ENCODE measurements at regions not wholly inside any gene's neighbourhood (a gene's known extent, or its start where the extent isn't known, plus 50 kb on each side); places are given as distances from the start of the nearest gene placed in this dataset.

DNA sequence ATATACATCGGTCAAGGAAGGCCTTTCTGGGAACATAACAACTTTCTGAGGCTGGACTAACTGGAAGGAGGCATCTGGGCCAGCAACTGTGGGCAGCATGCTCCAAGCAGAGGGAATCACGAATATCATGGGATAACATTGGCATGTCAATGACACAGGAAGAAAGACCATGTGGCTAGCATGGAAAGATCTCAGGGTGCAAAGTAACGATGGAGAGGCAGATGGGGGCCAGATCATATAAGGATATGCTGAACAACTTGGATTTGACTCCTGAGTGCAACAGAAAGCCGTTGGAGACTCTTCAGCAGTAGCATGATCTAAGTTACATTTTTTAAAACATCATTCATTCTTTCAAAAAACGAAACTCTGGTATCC, 133.6 kb downstream of the FOXI3 start:
- Histone ChIP-seq H3K36me3 (replicated peaks; ENCODE audit: control insufficient read depth, insufficient read depth, low read length) (no peaks in the 10 kb centered on the region), H3K4me3 (ENCODE audit: insufficient read depth, low read depth, low read length) (no peak overlapping the region), H3K27me3 (ENCODE audit: control insufficient read depth, insufficient read depth, low read length) (no peaks in the 10 kb centered on the region)
- DNase-seq = no peak

DNA sequence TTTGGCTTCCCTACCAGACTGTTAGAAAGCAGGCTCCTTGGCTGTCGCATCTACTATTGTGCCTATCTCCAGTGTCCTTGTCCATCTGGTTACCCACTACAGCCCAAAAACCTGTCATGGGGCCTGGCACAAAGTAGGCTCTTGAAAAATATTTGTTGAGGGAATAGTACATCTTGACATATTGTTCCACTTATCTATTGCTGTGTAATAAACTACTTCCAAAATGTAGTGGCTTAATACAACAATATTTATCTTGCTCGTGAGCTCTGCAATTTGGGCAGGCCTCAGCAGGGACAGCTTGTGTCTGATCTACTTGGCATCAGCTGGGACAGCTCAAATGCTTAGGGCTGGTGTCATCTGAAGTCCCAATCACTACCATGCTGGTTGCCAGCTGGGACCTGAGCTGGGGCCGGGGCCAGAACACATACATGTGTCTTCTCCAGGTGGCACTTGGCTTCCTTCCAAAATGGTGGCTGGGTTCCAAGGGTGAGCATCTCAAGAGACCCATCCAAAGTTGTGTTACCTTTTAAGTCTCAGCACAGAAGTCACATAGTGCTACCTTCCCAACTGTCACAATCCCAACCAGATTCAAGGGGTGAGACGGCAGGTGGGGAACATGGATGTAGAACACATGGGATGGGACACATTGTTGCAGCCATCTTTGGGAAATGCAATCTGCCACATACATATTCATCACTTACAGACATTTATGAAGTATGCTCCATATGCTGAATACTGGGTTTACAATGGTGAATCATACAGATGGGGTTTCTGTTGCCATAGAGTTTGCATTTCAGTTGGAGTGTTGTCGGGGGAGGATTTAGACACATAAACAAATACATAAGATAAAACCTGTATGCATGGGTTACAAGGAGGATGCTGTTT, 134.2 kb downstream of the FOXI3 start:
- DNase-seq = no peak
- Histone ChIP-seq H3K4me3 (ENCODE audit: insufficient read depth, low read depth, low read length) (no peak overlapping the region), H3K36me3 (replicated peaks; ENCODE audit: control insufficient read depth, insufficient read depth, low read length) (no peaks in the 10 kb centered on the region), H3K27me3 (ENCODE audit: control insufficient read depth, insufficient read depth, low read length) (no peaks in the 10 kb centered on the region)

DNA sequence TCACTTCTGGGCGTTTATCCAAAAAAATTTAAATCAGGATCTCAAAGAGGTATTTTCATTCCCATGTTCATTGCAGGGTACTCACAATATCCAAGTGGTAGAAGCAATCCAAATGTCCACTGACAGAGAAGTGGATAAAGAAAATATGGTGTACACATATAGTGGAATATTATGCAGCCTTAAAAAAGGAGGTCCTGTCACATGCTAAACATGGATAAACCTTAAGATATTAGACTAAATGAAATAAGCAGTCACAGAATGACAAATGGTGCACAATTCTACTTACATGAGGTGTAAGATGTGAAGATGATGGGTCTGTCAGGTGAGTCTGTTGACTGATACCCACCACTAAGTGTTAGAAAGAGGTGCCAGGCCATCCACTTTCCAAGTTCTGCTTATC, 140.6 kb downstream of the THNSL2 start:
- H3K4me3 ChIP-seq (ENCODE audit: insufficient read depth, low read depth, low read length) = no peak overlapping the region
- no peaks in the 10 kb centered on the region for H3K27me3 ChIP-seq (ENCODE audit: control insufficient read depth, insufficient read depth, low read length)
- no peaks in the 10 kb centered on the region for H3K36me3 ChIP-seq (replicated peaks; ENCODE audit: control insufficient read depth, insufficient read depth, low read length)
- DNase-seq = no peak

DNA sequence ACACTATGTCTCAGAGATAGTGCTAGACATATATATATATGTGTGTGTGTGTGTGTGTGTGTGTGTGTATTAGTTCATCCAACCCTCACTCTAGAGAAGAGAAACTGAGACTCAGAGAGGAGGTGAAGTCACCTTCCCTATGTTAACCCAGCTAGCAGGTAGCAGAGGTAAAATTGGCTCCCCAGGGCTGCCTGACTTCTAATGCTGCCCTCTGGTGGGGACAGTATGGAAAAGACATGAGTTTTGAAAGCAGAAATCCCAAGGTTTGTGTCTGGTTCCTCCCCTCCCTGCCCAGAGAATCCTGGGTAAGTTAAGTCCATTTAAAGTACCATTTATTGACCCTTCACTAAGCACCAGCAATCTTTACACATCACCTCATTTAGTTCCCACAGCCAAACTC, 137.7 kb downstream of the THNSL2 start:
- no peaks in the 10 kb centered on the region for H3K27me3 ChIP-seq (ENCODE audit: control insufficient read depth, insufficient read depth, low read length)

DNA sequence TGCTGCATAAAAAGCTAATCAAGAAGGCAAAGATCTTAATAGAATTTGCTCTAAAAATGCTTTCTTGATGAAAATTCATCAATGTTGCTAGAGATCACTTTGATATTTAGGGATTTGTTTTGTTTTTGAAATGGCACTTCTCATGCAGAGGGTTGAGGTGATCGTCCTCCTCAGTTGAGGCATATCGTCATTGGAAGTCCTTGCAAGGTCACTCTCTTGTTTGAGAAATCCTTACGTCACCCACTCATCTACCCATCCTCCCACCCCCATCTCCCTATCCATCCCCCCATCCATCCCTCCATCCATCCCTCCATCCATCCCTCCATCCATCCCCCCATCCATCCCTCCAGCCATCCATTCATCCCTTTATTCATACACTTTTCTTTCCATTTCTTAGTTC, 133.7 kb downstream of the THNSL2 start:
- H3K27me3 ChIP-seq (ENCODE audit: control insufficient read depth, insufficient read depth, low read length) = no peaks in the 10 kb centered on the region
- H3K36me3 ChIP-seq (replicated peaks; ENCODE audit: control insufficient read depth, insufficient read depth, low read length) = no peaks in the 10 kb centered on the region
- no peak overlapping the region for H3K4me3 ChIP-seq (ENCODE audit: insufficient read depth, low read depth, low read length)
- no peak for DNase-seq

More for the DNA sequence above, 137.7 kb downstream of the THNSL2 start:
- H3K4me3 ChIP-seq (ENCODE audit: insufficient read depth, low read depth, low read length) = no peak overlapping the region
- peak; percentile 71 for DNase-seq
- H3K36me3 ChIP-seq (replicated peaks; ENCODE audit: control insufficient read depth, insufficient read depth, low read length) = no peaks in the 10 kb centered on the region

DNA sequence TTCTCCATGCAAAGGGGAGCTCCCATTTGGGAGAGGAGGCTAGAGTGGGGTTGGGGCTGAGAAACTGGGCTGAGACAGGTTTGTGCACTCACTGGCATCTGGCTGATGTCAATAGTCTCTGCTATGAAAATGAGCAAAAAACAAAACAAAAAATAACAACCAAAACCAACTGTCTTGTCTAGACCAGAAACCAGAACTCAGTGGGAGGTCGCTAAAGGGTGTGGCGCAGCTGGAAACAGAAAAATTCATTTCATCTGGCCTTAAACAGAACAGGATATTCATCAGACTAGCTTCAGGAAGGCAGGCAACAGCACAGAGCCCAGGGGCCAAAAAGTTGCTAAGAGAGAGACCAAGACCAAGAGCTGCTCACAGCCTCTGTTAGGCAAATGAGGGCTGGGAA, 126.1 kb downstream of the THNSL2 start:
- Histone ChIP-seq H3K27me3 (ENCODE audit: control insufficient read depth, insufficient read depth, low read length) (0 out of 2 replicates have a peak, but pooled peaks cover 1% of the 10 kb centered on the region), H3K4me3 (ENCODE audit: insufficient read depth, low read depth, low read length) (no peak overlapping the region), H3K36me3 (replicated peaks; ENCODE audit: control insufficient read depth, insufficient read depth, low read length) (no peaks in the 10 kb centered on the region)
- DNase-seq = no peak

DNA sequence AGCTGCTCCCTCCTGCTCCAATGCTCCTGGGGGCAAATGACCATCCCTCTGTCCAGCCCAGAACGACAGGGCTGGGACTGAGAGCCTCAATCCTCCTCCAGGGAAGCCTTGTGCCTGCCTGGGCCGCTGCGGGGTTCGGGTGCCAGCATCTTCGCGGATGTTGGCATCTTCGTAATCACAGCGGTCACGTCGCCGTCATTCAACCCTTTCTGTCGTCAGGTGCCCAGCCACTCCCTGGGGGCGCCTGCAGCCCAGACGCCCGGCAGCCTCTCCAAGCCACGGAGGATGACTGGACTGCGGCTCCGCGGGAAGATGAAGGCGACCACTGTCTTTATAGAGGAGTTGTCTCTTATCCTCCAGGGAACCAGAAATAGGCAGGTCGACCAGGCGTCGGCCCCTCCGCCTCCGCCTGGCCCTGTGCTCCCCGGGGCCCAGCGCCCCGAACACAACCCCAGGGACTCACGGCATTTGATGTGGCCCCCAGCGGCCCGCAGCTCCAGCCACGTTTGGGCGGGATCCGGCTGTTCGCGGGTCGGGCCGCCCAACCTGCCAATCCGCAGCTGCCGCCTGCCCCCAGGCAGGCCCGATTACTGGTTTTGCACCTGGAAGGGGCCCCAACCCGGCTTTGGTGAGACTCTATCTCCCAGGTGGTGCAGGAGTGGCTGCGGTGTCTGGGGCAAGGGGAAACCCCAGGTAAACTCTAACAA, 113.9 kb downstream of the THNSL2 start:
- H3K27me3 ChIP-seq (ENCODE audit: control insufficient read depth, insufficient read depth, low read length) = no peaks in the 10 kb centered on the region
- H3K4me3 ChIP-seq (ENCODE audit: insufficient read depth, low read depth, low read length) = no peak overlapping the region
- DNase-seq = peak; percentile 53
- H3K36me3 ChIP-seq (replicated peaks; ENCODE audit: control insufficient read depth, insufficient read depth, low read length) = no peaks in the 10 kb centered on the region

DNA sequence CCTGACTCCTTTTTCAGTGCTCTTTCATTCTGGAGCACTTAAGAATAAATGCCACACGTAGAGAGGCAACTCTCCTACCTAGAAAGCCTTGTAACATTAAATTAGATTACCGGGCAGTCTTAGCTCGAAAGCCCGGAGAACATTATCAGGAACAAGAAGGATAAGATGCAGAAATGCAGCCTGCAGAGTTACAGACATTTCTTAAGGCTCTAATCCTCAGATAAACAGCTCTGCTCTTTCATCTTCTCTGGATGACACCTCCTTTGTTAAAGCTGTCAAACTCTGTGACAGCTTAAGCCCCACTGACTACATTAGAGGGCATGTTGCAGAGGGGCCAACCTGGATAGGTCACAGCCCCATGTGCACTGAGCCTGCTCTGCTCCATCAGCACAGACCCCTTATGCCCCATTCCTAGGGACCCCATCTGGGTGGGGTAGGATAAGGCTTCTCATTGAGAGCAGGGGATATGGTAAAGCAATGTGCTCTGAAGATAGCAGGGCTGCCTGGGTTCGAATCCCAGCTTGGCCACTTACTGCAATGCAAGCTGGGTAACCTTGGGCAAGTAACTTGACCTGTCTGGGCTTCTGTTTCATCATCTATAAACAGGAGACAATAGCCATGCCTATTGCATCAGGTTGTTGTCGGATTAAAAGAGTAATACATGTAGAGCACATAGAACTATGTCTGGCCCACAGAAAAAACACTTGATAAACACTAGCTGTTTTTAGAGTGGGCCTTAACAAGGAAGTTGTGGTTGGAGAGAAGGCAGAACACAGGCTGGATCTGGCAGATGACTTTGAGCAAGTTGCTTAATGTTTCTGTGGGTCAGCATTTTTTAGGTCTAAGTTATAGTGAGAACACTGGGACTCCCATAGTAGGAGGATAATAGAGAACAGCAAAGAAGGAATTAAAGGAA, 111.4 kb downstream of the THNSL2 start:
- Histone ChIP-seq H3K4me3 (ENCODE audit: insufficient read depth, low read depth, low read length) (no peak overlapping the region), H3K27me3 (ENCODE audit: control insufficient read depth, insufficient read depth, low read length) (no peaks in the 10 kb centered on the region), H3K36me3 (replicated peaks; ENCODE audit: control insufficient read depth, insufficient read depth, low read length) (no peaks in the 10 kb centered on the region)
- no peak for DNase-seq

DNA sequence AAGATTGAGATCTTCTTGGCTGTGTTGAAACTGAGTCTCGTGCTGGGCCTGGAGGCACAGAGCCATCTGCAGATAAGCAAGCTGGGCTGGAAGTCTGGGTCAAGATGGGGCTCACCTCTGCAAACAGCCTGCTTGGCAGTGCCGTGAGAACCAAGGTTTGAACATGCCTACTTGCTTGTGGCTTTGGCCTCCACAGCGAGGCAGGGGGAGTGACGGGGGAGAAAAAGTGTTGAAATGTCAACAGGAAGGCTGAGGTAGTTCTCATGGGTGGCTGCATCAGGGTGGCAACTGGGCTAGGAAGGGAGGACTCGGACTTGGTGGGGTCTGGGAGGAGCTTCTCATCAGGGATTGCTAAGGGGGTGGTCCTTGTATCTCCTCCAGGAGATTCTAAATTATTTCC, 99.7 kb downstream of the THNSL2 start:
- Histone ChIP-seq H3K36me3 (replicated peaks; ENCODE audit: control insufficient read depth, insufficient read depth, low read length) (no peaks in the 10 kb centered on the region), H3K27me3 (ENCODE audit: control insufficient read depth, insufficient read depth, low read length) (no peaks in the 10 kb centered on the region), H3K4me3 (ENCODE audit: insufficient read depth, low read depth, low read length) (no peak overlapping the region)
- no peak for DNase-seq

DNA sequence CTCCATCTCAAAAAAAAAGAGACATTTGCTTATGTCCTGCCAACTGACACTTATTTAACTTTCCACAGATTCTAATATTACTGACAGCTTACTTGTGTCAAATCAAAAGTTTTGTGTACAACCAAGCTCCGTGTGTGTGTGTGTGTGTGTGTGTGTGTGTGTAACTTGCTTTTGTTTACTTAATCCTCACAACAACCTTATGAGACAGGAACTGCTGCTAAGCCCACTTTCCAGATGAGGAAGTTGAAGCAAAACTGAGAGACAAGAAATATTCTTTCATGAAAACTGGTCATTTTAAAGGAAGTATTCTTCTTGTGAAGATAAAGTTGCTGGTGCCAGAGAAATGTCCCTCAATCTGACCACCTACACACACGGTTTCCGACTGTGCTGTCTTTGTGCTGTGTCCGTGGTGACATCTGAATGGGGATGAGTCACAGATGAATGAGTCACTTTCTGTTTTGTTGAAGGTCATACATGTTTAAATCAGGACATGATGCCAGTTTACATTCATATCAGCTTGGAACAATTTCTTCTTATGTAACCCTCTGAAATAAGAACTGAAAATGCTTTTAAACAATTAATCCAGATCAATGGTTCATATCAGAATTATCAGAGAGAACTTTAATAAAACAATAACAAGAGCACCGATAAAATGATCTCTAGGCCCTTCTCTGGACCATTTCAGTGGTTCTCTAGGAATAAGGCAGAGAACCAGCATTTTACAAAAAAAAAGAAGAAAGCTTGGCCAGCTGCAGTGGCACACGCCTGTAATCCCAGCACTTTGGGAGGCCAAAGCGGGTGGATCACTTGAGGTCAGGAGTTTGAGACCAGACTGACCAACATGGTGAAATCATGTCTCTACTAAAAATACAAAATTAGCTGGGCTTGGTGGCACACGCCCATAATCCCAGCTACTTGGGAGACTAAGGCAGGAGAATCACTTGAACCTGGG, 95.5 kb downstream of the THNSL2 start:
- Histone ChIP-seq H3K36me3 (replicated peaks; ENCODE audit: control insufficient read depth, insufficient read depth, low read length) (no peaks in the 10 kb centered on the region), H3K4me3 (ENCODE audit: insufficient read depth, low read depth, low read length) (no peak overlapping the region), H3K27me3 (ENCODE audit: control insufficient read depth, insufficient read depth, low read length) (no peaks in the 10 kb centered on the region)
- no peak for DNase-seq

DNA sequence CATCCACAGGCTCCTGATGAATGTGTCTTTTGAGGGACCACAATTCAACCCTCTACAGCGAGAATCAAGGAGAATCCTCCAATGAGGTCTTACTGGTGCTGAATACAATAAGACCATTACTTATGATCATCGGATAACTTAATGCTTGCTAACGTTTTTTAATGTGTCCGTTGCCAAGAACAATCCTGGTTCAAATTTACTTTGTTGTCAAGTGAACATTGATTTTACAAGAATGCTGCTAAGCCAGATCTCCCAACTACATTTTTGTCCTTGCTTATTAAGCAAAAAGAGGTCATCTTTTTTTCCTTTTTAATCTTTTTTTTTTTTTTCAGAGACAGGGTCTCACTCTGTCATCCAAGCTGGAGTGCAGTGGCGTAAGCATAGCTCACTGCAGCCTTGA, 93.7 kb downstream of the THNSL2 start:
- Histone ChIP-seq H3K27me3 (ENCODE audit: control insufficient read depth, insufficient read depth, low read length) (no peaks in the 10 kb centered on the region), H3K4me3 (ENCODE audit: insufficient read depth, low read depth, low read length) (no peak overlapping the region), H3K36me3 (replicated peaks; ENCODE audit: control insufficient read depth, insufficient read depth, low read length) (no peaks in the 10 kb centered on the region)
- no peak for DNase-seq

DNA sequence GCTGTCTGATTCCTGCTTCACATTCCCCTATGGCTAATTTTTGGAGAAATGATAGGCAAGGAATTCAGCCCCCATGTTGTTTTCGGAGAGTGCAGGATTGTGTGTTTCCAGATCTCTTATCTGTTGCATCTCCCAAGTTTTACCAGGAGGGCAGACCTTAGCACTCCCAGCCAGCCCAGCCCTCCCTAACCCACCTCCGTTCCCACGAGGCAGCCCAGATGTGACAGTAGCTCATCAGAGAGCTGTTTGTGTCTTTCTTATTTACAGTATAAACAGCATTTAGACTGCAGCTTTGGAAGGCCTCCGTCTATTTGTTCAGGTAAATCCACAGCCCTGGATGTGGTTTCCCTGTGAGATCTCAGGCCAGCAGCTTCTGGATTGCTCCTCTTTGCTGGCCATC, 91.6 kb downstream of the THNSL2 start:
- H3K27me3 ChIP-seq (ENCODE audit: control insufficient read depth, insufficient read depth, low read length) = no peaks in the 10 kb centered on the region
- no peak overlapping the region for H3K4me3 ChIP-seq (ENCODE audit: insufficient read depth, low read depth, low read length)
- H3K36me3 ChIP-seq (replicated peaks; ENCODE audit: control insufficient read depth, insufficient read depth, low read length) = no peaks in the 10 kb centered on the region
- DNase-seq = no peak

DNA sequence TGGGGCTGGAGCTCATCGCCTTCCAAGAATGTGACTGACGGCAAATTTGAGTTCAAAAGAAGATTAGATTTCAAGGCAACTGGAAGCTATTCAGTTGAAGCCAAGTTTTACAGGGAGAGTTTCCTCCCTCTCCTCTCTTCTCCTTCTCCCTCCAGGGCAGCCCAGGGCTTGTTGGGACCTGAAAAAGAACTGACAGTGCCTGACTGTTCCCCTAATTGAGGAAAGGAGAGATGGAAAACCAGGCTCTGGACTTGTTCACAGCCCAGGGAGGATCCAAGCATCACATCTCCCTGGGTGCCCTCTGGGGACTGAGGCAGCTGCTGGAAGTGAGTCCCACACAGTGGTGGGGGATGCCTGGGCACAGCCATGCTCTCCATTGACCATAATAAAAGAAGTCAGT, 88.1 kb downstream of the THNSL2 start:
- peak; percentile 27 for DNase-seq
- Histone ChIP-seq H3K27me3 (ENCODE audit: control insufficient read depth, insufficient read depth, low read length) (no peaks in the 10 kb centered on the region), H3K36me3 (replicated peaks; ENCODE audit: control insufficient read depth, insufficient read depth, low read length) (no peaks in the 10 kb centered on the region), H3K4me3 (ENCODE audit: insufficient read depth, low read depth, low read length) (no peak overlapping the region)

All from H7 (cell line).